K562 (cell line): ENCODE measurements at regions not wholly inside any gene's neighbourhood (a gene's known extent, or its start where the extent isn't known, plus 50 kb on each side); places are given as distances from the start of the nearest gene placed in this dataset.

Source experiments
- CHD4 ChIP-seq: fragments of 200-600 bp; sonication (generic); IDR thresholded peaks from 3 replicates; pipeline ENCODE4 v1.6.1; 2012; ENCODE audit warnings: low read depth, mild to moderate bottlenecking, mixed read lengths, low read length, inconsistent platforms; ENCODE audit not compliant: insufficient read depth, insufficient replicate concordance, poor library complexity, severe bottlenecking
- CTCF ChIP-seq, 3 experiments: IDR thresholded peaks in 2 of 3; conservative IDR thresholded peaks in 1 of 3; 2 replicates each; pipeline ENCODE4 v1.5.1; 2011 to 2012; ENCODE audit warnings: low read length in 3 of 3, mild to moderate bottlenecking in 3 of 3, control low read depth in 2 of 3, improper control_type of control experiment in 1 of 3, inconsistent platforms in 1 of 3, low read depth in 1 of 3, mixed read lengths in 1 of 3, moderate library complexity in 1 of 3; ENCODE audit not compliant: insufficient read depth in 2 of 3
- EZH2 ChIP-seq: IDR thresholded peaks from 2 replicates; pipeline ENCODE4 v1.6.1; 2012; ENCODE audit warnings: low read depth, mild to moderate bottlenecking, inconsistent platforms, low read length, borderline replicate concordance
- NFYB ChIP-seq: IDR thresholded peaks from 2 replicates; pipeline ENCODE4 v1.6.1; 2011; ENCODE audit warnings: mild to moderate bottlenecking, moderate library complexity; ENCODE audit not compliant: insufficient read length; ENCODE audit errors: extremely low read depth
- PRPF4 ChIP-seq: fragments of 200-400 bp; formaldehyde crosslinking; IDR thresholded peaks from one replicate; pipeline ENCODE4 v1.6.1; 2017; ENCODE audit warnings: low read length, low read depth, mild to moderate bottlenecking; ENCODE audit not compliant: insufficient read depth, poor library complexity, severe bottlenecking
- TF ChIP-seq, protein P1 (sequence below): IDR thresholded peaks from 2 replicates; pipeline ENCODE4 v1.6.1; 2012; ENCODE audit warnings: low read depth, low read length, improper control_type of control experiment, borderline replicate concordance
- TF ChIP-seq, protein P2 (sequence below): fragments of 250-450 bp; sonication (Bioruptor Pico); IDR thresholded peaks from 2 replicates; pipeline ENCODE4 v1.8.0; 2021; ENCODE audit warnings: moderate library complexity, mild to moderate bottlenecking, inconsistent platforms

GRCh38 chr4:36000941-36001557 is 243.3 kb downstream of the ARAP2 start:
- TF ChIP-seq PRPF4 (no peak), CHD4 (no peak), NFYB (no peak), EZH2 (no peak), CTCF (IDR thresholded peaks at IDR 0.05 in 2 of 3, conservative IDR thresholded peaks at IDR 0.05 in 1 of 3; ENCODE audit: insufficient read depth in 2 of 3, low read depth in 1 of 3, low read length in 3 of 3) (no peak)
- TF ChIP-seq, protein P1, sequence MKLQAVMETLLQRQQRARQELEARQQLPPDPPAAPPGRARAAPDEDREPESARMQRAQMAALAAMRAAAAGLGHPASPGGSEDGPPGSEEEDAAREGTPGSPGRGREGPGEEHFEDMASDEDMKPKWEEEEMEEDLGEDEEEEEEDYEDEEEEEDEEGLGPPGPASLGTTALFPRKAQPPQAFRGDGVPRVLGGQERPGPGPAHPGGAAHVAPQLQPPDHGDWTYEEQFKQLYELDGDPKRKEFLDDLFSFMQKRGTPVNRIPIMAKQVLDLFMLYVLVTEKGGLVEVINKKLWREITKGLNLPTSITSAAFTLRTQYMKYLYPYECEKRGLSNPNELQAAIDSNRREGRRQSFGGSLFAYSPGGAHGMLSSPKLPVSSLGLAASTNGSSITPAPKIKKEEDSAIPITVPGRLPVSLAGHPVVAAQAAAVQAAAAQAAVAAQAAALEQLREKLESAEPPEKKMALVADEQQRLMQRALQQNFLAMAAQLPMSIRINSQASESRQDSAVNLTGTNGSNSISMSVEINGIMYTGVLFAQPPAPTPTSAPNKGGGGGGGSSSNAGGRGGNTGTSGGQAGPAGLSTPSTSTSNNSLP: no peak
- TF ChIP-seq, protein P2, sequence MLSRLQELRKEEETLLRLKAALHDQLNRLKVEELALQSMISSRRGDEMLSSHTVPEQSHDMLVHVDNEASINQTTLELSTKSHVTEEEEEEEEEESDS (CRISPR knock-in tag): no peak
